LNCaP clone FGC (cell line): ENCODE measurements at regions not wholly inside any gene's neighbourhood (a gene's known extent, or its start where the extent isn't known, plus 50 kb on each side); places are given as distances from the start of the nearest gene placed in this dataset.

Source experiments
- DNase-seq: peaks from one replicate; pipeline ENCODE4 v3.0.0-alpha.2; 2011; ENCODE audit warnings: low read depth
- H3K4me3 ChIP-seq: 2 replicates; pipeline ENCODE4 v1.5.1; 2011; ENCODE audit warnings: mild to moderate bottlenecking, low read depth, low read length, control low read depth
- TF ChIP-seq, protein P1 (sequence below): IDR thresholded peaks from 2 replicates; pipeline ENCODE4 v1.5.1; 2012; ENCODE audit warnings: mild to moderate bottlenecking; ENCODE audit not compliant: control insufficient read depth, insufficient read depth; ENCODE audit errors: extremely low read depth

DNA sequence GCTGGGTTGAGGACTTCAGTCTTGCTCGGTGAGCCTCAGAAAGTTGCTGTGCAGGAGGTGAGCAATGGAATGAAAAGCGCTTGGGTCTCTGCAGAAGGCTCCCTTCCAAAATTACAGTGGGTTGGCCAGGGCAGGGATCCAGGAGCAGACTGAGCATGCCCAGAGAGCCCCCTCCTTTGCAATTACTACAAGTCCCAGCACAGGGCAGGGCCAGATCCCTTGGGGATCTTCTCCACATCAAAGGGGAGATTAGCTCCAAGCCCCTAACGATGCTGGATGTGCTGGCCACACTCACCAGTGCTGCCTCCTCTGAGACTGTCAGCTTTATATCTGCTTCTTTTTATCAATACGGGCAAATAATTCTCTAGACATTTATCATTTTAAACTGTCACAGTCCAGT, 337.5 kb downstream of the RPS24 start:
- no peak for DNase-seq
- no peak overlapping the region for H3K4me3 ChIP-seq
- TF ChIP-seq, protein P1, sequence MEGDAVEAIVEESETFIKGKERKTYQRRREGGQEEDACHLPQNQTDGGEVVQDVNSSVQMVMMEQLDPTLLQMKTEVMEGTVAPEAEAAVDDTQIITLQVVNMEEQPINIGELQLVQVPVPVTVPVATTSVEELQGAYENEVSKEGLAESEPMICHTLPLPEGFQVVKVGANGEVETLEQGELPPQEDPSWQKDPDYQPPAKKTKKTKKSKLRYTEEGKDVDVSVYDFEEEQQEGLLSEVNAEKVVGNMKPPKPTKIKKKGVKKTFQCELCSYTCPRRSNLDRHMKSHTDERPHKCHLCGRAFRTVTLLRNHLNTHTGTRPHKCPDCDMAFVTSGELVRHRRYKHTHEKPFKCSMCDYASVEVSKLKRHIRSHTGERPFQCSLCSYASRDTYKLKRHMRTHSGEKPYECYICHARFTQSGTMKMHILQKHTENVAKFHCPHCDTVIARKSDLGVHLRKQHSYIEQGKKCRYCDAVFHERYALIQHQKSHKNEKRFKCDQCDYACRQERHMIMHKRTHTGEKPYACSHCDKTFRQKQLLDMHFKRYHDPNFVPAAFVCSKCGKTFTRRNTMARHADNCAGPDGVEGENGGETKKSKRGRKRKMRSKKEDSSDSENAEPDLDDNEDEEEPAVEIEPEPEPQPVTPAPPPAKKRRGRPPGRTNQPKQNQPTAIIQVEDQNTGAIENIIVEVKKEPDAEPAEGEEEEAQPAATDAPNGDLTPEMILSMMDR = no peak

- DNase-seq = no peak
- TF ChIP-seq, protein P1 = no peak
These were observed 339.1 kb downstream of the RPS24 start for GRCh38 chr10:78372806-78373205.

GRCh38 chr10:78374331-78375028, 340.8 kb downstream of the RPS24 start:
- no peak overlapping the region for H3K4me3 ChIP-seq
- no peak for DNase-seq
- TF ChIP-seq, protein P1 = no peak

More at GRCh38 chr10:78372806-78373205, 339.1 kb downstream of the RPS24 start:
- no peak overlapping the region for H3K4me3 ChIP-seq

DNA sequence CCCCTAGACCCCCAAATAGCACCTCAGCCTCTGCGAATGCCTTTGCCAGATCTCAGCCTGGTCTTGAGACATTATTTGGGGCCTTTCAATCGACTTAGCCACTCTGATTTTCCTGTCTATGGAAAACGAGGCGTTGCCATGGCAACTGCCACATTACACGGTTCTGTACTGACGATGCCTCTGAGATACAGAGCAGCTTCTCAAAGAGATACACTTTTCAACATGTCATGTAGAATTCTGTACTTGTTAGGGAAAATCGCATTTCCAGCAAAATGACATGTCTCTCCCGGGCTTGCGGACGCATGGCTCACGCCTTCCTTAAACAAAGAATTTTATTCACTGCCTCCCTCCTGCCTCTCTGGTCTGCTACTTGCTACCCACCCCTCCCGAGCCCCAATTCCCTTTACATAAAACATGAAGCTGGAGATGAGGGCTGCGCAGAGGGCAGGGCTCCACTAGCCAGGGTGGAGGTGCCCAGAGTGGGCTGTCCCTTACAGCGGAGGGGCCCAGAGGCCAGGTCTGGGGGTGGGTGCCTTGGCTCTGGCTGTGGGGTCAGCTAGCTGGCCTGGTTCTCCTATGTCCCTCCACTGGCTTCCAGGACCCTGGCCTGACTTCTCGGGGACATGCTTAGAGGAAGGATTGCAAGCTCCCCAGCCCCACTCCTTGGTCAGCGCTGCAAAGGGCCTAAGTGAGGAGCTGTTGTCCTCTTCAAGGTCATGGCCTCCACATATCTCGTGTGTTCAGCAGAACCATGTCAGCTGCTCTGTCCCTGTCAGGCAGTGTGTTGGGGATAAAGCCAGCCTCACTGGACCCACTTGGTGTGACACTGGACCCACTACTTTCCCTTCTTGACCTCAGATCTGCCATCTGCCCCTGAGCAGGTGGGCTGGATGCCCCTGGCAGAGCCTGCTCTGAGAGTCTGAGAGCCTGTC, 342.5 kb downstream of the RPS24 start:
- TF ChIP-seq, protein P1 = no peak
- no peak for DNase-seq
- H3K4me3 ChIP-seq = no peak overlapping the region

GRCh38 chr10:78377356-78377755, 343.7 kb downstream of the RPS24 start:
- TF ChIP-seq, protein P1 = no peak
- no peak for DNase-seq

DNA sequence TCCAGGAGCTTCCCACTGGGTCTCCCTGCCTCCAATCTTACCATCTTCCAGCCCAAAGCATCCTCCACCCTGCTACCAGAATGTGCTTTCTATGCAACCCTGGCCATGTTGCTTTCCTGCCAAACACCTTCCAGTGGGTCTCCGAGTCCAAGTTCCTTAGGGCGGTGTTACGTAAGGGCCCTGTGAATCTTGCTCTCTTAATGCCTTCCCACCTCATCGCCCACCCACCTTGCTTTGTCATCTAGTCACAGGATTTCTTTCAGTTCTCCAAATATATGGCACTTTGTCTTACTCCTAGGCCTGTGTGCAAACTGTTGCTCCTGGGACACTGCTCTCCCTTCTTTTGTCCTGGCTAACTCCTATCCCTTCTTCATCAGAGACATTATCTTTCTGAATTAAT, 344.5 kb downstream of the RPS24 start:
- H3K4me3 ChIP-seq = no peak overlapping the region
- DNase-seq = no peak
- TF ChIP-seq, protein P1 = no peak

More at GRCh38 chr10:78377356-78377755, 343.7 kb downstream of the RPS24 start:
- H3K4me3 ChIP-seq = no peak overlapping the region

DNA sequence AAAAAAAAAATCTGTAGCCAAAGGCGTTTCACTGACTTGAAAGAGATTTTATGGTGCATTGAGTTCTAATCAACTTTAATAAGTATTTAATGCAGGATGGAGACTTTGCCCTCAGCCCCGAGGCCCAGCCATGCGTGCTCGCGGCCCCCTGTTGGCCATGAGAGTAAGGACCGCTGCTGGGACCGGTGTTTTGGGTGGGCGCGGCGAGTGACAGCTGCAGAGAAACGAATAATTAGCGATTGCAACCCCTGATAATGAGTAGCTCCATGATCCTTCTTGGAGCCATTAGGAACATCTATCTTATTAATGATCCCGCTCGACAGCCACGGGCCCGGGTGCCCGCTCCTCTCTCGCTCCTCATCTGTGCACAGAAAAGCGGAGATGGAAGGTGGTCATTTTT, 347.4 kb downstream of the RPS24 start:
- no peak for DNase-seq
- H3K4me3 ChIP-seq = no peak overlapping the region
- TF ChIP-seq, protein P1 = peak; percentile 16; the same call in 1 of the 2 replicates
